AG04450 (cell line): ENCODE measurements at regions not wholly inside any gene's neighbourhood (a gene's known extent, or its start where the extent isn't known, plus 50 kb on each side); places are given as distances from the start of the nearest gene placed in this dataset.

ENCODE experiments used
- CTCF ChIA-PET: fragments of 300-600, 350-600 bp; formaldehyde crosslinking; extraction: SDS; loops from one replicate; lab custom pipeline; 2022; ENCODE audit warnings: antibody characterized with exemption, inconsistent platforms; lab: Charles Lee
- POLR2A ChIA-PET: fragments of 350-600 bp; formaldehyde crosslinking; extraction: SDS; loops from one replicate; lab custom pipeline; 2021; ENCODE audit warnings: antibody characterized with exemption, inconsistent platforms; lab: Yijun Ruan, JAX
- DNase-seq: peaks from one replicate; pipeline ENCODE4 v3.0.0-alpha.2; 2011; ENCODE audit warnings: low read depth, low spot score
- H3K27ac ChIP-seq: one replicate; pipeline ENCODE4 v1.5.1; 2012; ENCODE audit warnings: low read depth, low read length, control low read depth
- H3K27me3 ChIP-seq: one replicate; pipeline ENCODE4 v1.6.0; 2012; ENCODE audit warnings: low read length; ENCODE audit not compliant: control insufficient read depth, insufficient read depth
- H3K4me3 ChIP-seq: 2 replicates; pipeline ENCODE4 v1.5.1; 2011; ENCODE audit warnings: mild to moderate bottlenecking, low read depth, low read length, control low read depth
- H3K9me3 ChIP-seq: 2 replicates; pipeline ENCODE4 v1.5.1; 2012; ENCODE audit warnings: low read length; ENCODE audit not compliant: control insufficient read depth, insufficient read depth
- CTCF ChIP-seq: IDR thresholded peaks from 2 replicates; pipeline ENCODE4 v1.5.1; 2011; ENCODE audit warnings: low read depth, low read length, control low read depth, inconsistent platforms

- Histone ChIP-seq H3K27ac (no peak overlapping the region), H3K9me3 (no peaks in the 10 kb centered on the region), H3K27me3 (no peaks in the 10 kb centered on the region), H3K4me3 (no peak overlapping the region)
- CTCF ChIA-PET: no interaction called here
- no peak for DNase-seq
- POLR2A ChIA-PET: no interaction called here
- TF ChIP-seq CTCF: no peak
Observed at GRCh38 chr19:30645946-30646577, 273.9 kb downstream of the ZNF536 start.

GRCh38 chr19:30640252-30640965 lies 268.2 kb downstream of the ZNF536 start:
- Histone ChIP-seq H3K27me3 (no peaks in the 10 kb centered on the region), H3K9me3 (peaks cover 10% of the 10 kb centered on the region), H3K4me3 (no peak overlapping the region), H3K27ac (no peak overlapping the region)
- DNase-seq: no peak
- CTCF ChIA-PET: no interaction called here
- POLR2A ChIA-PET: no interaction called here
- no peak for TF ChIP-seq CTCF

- Histone ChIP-seq H3K9me3 (peaks cover 16% of the 10 kb centered on the region), H3K27me3 (no peaks in the 10 kb centered on the region), H3K27ac (no peak overlapping the region), H3K4me3 (no peak overlapping the region)
- ChIA-PET CTCF (no interaction called here), POLR2A (no interaction called here)
- TF ChIP-seq CTCF: no peak
- DNase-seq: no peak
Observed at GRCh38 chr19:30638889-30639288, 266.7 kb downstream of the ZNF536 start.

- Histone ChIP-seq H3K27ac (no peak overlapping the region), H3K27me3 (no peaks in the 10 kb centered on the region), H3K9me3 (peaks cover 16% of the 10 kb centered on the region), H3K4me3 (no peak overlapping the region)
- ChIA-PET CTCF (no interaction called here), POLR2A (no interaction called here)
- no peak for TF ChIP-seq CTCF
- DNase-seq: no peak
Observed at GRCh38 chr19:30637926-30638325, 265.7 kb downstream of the ZNF536 start.

- H3K27me3 ChIP-seq: no peaks in the 10 kb centered on the region
- POLR2A ChIA-PET: no interaction called here
- H3K9me3 ChIP-seq: peaks cover 28% of the 10 kb centered on the region
- DNase-seq: no peak
- no peak for TF ChIP-seq CTCF
- no peak overlapping the region for H3K27ac ChIP-seq
- no peak overlapping the region for H3K4me3 ChIP-seq
- CTCF ChIA-PET: no interaction called here
Observed at GRCh38 chr19:30634996-30635975, 263.1 kb downstream of the ZNF536 start.
